HEK293T (cell line): ENCODE measurements at regions not wholly inside any gene's neighbourhood (a gene's known extent, or its start where the extent isn't known, plus 50 kb on each side); places are given as distances from the start of the nearest gene placed in this dataset.

Source experiments
- FOXA1 ChIP-seq: fragments of 450-650 bp; IDR thresholded peaks from 2 replicates; pipeline ENCODE4 v1.6.1; 2016; ENCODE audit warnings: mild to moderate bottlenecking
- TARDBP ChIP-seq: fragments of 450-650 bp; IDR thresholded peaks from 2 replicates; pipeline ENCODE4 v1.6.1; 2016

GRCh38 chr14:59125156-59125555 lies 63.3 kb upstream of the DAAM1 start:
- no peak for TF ChIP-seq FOXA1
- no peak for TF ChIP-seq TARDBP
